Mesenchymal stem cell (in vitro differentiated cells and primary cell): ENCODE measurements at regions not wholly inside any gene's neighbourhood (a gene's known extent, or its start where the extent isn't known, plus 50 kb on each side); places are given as distances from the start of the nearest gene placed in this dataset.

Experiments used
- DNase-seq: peaks from one replicate; pipeline ENCODE4 v3.0.0-alpha.2; 2013
- H2AFZ ChIP-seq: one replicate; pipeline ENCODE4 v1.6.1; 2013; ENCODE audit warnings: low read depth, mild to moderate bottlenecking, control low read depth, inconsistent platforms, low read length, moderate library complexity
- H2AK5ac ChIP-seq: 2 replicates; pipeline ENCODE4 v1.6.1; 2013; ENCODE audit warnings: low read length, moderate library complexity, mild to moderate bottlenecking, inconsistent platforms; ENCODE audit not compliant: severe bottlenecking
- H2BK120ac ChIP-seq: one replicate; pipeline ENCODE4 v1.6.1; 2013; ENCODE audit warnings: low read depth, mild to moderate bottlenecking, inconsistent platforms, low read length, moderate library complexity
- H2BK12ac ChIP-seq, 2 experiments: one replicate each; pipeline ENCODE4 v1.6.1; 2013; ENCODE audit warnings: inconsistent platforms in 2 of 2, low read length in 2 of 2, mild to moderate bottlenecking in 2 of 2, moderate library complexity in 2 of 2, control low read depth in 1 of 2
- H2BK15ac ChIP-seq: one replicate; pipeline ENCODE4 v1.6.1; 2013; ENCODE audit warnings: mild to moderate bottlenecking, low read depth, inconsistent platforms; ENCODE audit not compliant: poor library complexity, severe bottlenecking
- H2BK5ac ChIP-seq: 2 replicates; pipeline ENCODE4 v1.6.1; 2013; ENCODE audit warnings: low read depth, mild to moderate bottlenecking, low read length, control low read depth, inconsistent platforms; ENCODE audit not compliant: poor library complexity, severe bottlenecking
- H3K14ac ChIP-seq, 2 experiments: one replicate each; pipeline ENCODE4 v1.6.1; 2013; ENCODE audit warnings: inconsistent platforms in 2 of 2, low read length in 2 of 2, control low read depth in 1 of 2, mild to moderate bottlenecking in 1 of 2, moderate library complexity in 1 of 2
- H3K18ac ChIP-seq, 2 experiments: one replicate each; pipeline ENCODE4 v1.6.1; 2013; ENCODE audit warnings: inconsistent platforms in 2 of 2, low read length in 2 of 2, control low read depth in 1 of 2, low read depth in 1 of 2, mild to moderate bottlenecking in 1 of 2
- H3K23ac ChIP-seq, 2 experiments: one replicate each; pipeline ENCODE4 v1.6.1; 2013; ENCODE audit warnings: inconsistent platforms in 2 of 2, low read length in 2 of 2, mild to moderate bottlenecking in 2 of 2, moderate library complexity in 2 of 2, control low read depth in 1 of 2
- H3K27ac ChIP-seq: 2 replicates; pipeline ENCODE4 v1.5.1; 2013; ENCODE audit warnings: mild to moderate bottlenecking, moderate library complexity, low read length, control low read depth, inconsistent platforms; ENCODE audit not compliant: poor library complexity, severe bottlenecking
- H3K27me3 ChIP-seq, 2 experiments: 2 replicates each; pipeline versions ENCODE4 v1.6.1 to v1.7.0; 2013; ENCODE audit warnings: low read length in 2 of 2, mild to moderate bottlenecking in 2 of 2, moderate library complexity in 2 of 2, control low read depth in 1 of 2, inconsistent platforms in 1 of 2; ENCODE audit not compliant: control insufficient read depth in 1 of 2, insufficient read depth in 1 of 2
- H3K36me3 ChIP-seq, 2 experiments: 2 replicates each; pipeline versions ENCODE4 v1.6.1 to v1.7.0; 2013; ENCODE audit warnings: low read length in 2 of 2, control low read depth in 1 of 2, inconsistent platforms in 1 of 2, low read depth in 1 of 2, mild to moderate bottlenecking in 1 of 2; ENCODE audit not compliant: insufficient read depth in 2 of 2, control insufficient read depth in 1 of 2
- H3K4ac ChIP-seq, 2 experiments: one replicate each; pipeline ENCODE4 v1.6.1; 2013; ENCODE audit warnings: inconsistent platforms in 2 of 2, low read length in 2 of 2, mild to moderate bottlenecking in 2 of 2, moderate library complexity in 2 of 2, control low read depth in 1 of 2, low read depth in 1 of 2
- H3K4me1 ChIP-seq: 2 replicates; pipeline ENCODE4 v1.6.1; 2013; ENCODE audit warnings: low read depth, low read length, control low read depth; ENCODE audit not compliant: control insufficient read depth, insufficient read depth
- H3K4me2 ChIP-seq: 2 replicates; pipeline ENCODE4 v1.6.1; 2013; ENCODE audit warnings: low read length, mild to moderate bottlenecking, inconsistent platforms; ENCODE audit not compliant: poor library complexity, severe bottlenecking
- H3K4me3 ChIP-seq, 2 experiments: 2 replicates each; pipeline versions ENCODE4 v1.5.1 to v1.7.0; 2013; ENCODE audit warnings: low read length in 2 of 2, mild to moderate bottlenecking in 2 of 2, control low read depth in 1 of 2, low read depth in 1 of 2; ENCODE audit not compliant: insufficient read depth in 1 of 2
- H3K79me1 ChIP-seq: replicated peaks from 2 replicates; pipeline ENCODE4 v1.6.1; 2013; ENCODE audit warnings: mild to moderate bottlenecking, control low read depth, low read length, inconsistent platforms; ENCODE audit not compliant: poor library complexity, severe bottlenecking
- H3K9ac ChIP-seq: 2 replicates; pipeline ENCODE4 v1.7.0; 2013; ENCODE audit warnings: mild to moderate bottlenecking, low read length, moderate library complexity
- H3K9me3 ChIP-seq: 2 replicates; pipeline ENCODE4 v1.7.0; 2013; ENCODE audit warnings: mild to moderate bottlenecking, low read length; ENCODE audit not compliant: control insufficient read depth
- H4K8ac ChIP-seq: one replicate; pipeline ENCODE4 v1.6.1; 2013; ENCODE audit warnings: inconsistent platforms, mild to moderate bottlenecking, low read length, moderate library complexity
- H4K91ac ChIP-seq: one replicate; pipeline ENCODE4 v1.6.1; 2013; ENCODE audit warnings: mild to moderate bottlenecking, low read length, inconsistent platforms
- WGBS: methylation state at CpG from one replicate; pipeline ENCODE4 v1.1.7; 2013; ENCODE audit warnings: mixed read lengths; 5-methylcytosine and 5-hydroxymethylcytosine counted together

- H4K91ac ChIP-seq: no peak overlapping the region
- no peaks in the 10 kb centered on the region for H3K36me3 ChIP-seq
- H3K27me3 ChIP-seq: no peaks in the 10 kb centered on the region
- no peaks in the 10 kb centered on the region for H3K79me1 ChIP-seq
- no peak overlapping the region for H3K14ac ChIP-seq
- no peaks in the 10 kb centered on the region for H3K4me1 ChIP-seq
- H3K27ac ChIP-seq: no peak overlapping the region
- H2AK5ac ChIP-seq: no peak overlapping the region
- no peak overlapping the region for H3K4me3 ChIP-seq
- H3K23ac ChIP-seq: no peak overlapping the region
- H3K18ac ChIP-seq: no peak overlapping the region
- H2BK120ac ChIP-seq: no peak overlapping the region
- DNase-seq: no peak
- H2BK12ac ChIP-seq: no peak overlapping the region
- WGBS: 73% methylated on average over 2 of the region's 6 CpGs
- H3K4ac ChIP-seq: no peak overlapping the region
- H2BK5ac ChIP-seq: no peak overlapping the region
- H3K4me2 ChIP-seq: no peak overlapping the region
- H2BK15ac ChIP-seq: no peak overlapping the region
- no peaks in the 10 kb centered on the region for H3K9me3 ChIP-seq
- no peak overlapping the region for H3K9ac ChIP-seq
- no peak overlapping the region for H2AFZ ChIP-seq
- H4K8ac ChIP-seq: no peak overlapping the region
Measured at GRCh38 chr10:8325024-8325980, 270.8 kb downstream of the GATA3 start.

DNA sequence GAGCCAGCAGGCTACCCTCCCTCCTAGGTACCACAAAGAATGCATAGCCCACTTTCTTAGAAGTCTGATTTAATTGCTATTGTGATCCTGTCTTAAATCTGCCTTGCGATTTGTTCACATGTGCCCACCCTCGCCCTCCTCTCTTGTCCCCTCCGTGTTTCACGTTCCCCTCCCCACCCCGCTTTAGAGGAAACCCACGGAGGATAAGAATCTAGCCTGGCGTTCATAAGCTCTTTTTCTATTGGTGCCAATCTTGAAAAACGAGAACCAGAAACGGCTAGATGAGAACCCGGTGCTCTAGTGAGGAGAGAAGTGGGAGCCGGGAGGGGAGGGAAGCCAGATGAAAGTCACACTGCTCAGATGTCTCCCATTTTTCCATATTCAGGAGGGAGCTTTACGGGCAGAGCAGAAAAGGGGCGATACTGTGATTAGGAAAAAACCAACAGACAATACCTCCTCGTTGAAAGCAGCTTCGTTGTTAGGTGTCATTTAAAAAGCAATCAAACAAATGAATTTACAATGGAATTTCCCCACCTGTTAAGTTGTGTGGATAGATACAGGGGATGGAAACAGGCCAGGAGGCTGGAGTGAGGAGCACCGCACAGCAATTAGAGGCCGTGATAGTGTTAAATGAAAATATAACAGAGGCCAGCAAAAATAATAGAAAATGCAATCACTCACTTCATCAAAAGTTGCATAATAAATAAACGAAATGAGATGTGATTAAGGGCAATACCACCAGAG, 272.1 kb downstream of the GATA3 start:
- Histone ChIP-seq H2BK5ac (no peak overlapping the region), H3K4me3 (no peak overlapping the region), H3K79me1 (no peaks in the 10 kb centered on the region), H4K8ac (no peak overlapping the region), H3K14ac (no peak overlapping the region), H3K9ac (no peak overlapping the region), H3K18ac (no peak overlapping the region), H3K27ac (no peak overlapping the region), H3K36me3 (no peaks in the 10 kb centered on the region), H3K4me2 (no peak overlapping the region), H2AFZ (no peak overlapping the region), H4K91ac (no peak overlapping the region), H2BK12ac (no peak overlapping the region), H2BK15ac (no peak overlapping the region), H3K4ac (no peak overlapping the region), H2BK120ac (no peak overlapping the region), H3K9me3 (no peaks in the 10 kb centered on the region), H3K27me3 (no peaks in the 10 kb centered on the region), H3K4me1 (no peaks in the 10 kb centered on the region), H3K23ac (no peak overlapping the region), H2AK5ac (no peak overlapping the region)
- 87% methylated on average over 13 of the region's 18 CpGs for WGBS
- no peak for DNase-seq

GRCh38 chr10:8327140-8327423, 272.6 kb downstream of the GATA3 start:
- no peak overlapping the region for H2AFZ ChIP-seq
- H3K9ac ChIP-seq: no peak overlapping the region
- H3K36me3 ChIP-seq: no peaks in the 10 kb centered on the region
- H2BK5ac ChIP-seq: no peak overlapping the region
- H2BK15ac ChIP-seq: no peak overlapping the region
- H3K14ac ChIP-seq: no peak overlapping the region
- H2BK12ac ChIP-seq: no peak overlapping the region
- no peaks in the 10 kb centered on the region for H3K9me3 ChIP-seq
- H2AK5ac ChIP-seq: no peak overlapping the region
- H3K4me2 ChIP-seq: no peak overlapping the region
- no peak overlapping the region for H3K23ac ChIP-seq
- H3K27me3 ChIP-seq: peaks cover 0 to 2% of the 10 kb centered on the region in 2 experiments
- no peak for DNase-seq
- no peak overlapping the region for H2BK120ac ChIP-seq
- no peak overlapping the region for H3K4me3 ChIP-seq
- no peak overlapping the region for H3K18ac ChIP-seq
- no peak overlapping the region for H4K8ac ChIP-seq
- no peaks in the 10 kb centered on the region for H3K4me1 ChIP-seq
- no peaks in the 10 kb centered on the region for H3K79me1 ChIP-seq
- H4K91ac ChIP-seq: no peak overlapping the region
- H3K4ac ChIP-seq: no peak overlapping the region
- H3K27ac ChIP-seq: no peak overlapping the region
- no CpG with 5 or more reads among the region's 1 CpG for WGBS

DNA sequence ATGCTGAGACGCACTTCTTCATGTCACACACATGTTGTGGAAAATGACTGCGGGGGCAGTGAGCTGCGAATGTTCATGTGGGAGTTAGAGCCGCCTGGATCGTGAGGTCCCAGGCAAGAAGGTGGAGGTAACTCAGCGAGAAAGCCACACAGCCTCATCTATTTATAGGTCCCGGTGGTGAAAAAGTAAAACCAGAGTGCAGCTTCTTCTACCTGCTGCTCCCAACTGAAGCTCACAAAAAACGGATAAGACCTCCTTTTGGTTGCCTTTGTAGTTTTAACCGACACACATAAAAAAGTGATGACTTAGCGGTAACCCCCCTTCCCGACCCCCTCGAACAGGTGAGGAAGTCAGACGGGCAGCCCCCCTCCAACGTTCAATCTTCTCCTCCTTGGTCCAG, 276.9 kb downstream of the GATA3 start:
- Histone ChIP-seq H3K27me3 (peaks cover 3 to 6% of the 10 kb centered on the region in 2 experiments), H2BK120ac (no peak overlapping the region)

More for the DNA sequence above, 276.9 kb downstream of the GATA3 start:
- H3K79me1 ChIP-seq: no peaks in the 10 kb centered on the region
- H2BK15ac ChIP-seq: no peak overlapping the region
- no peak overlapping the region for H3K27ac ChIP-seq
- no peak overlapping the region for H3K18ac ChIP-seq
- no peak overlapping the region for H4K91ac ChIP-seq
- no peak overlapping the region for H3K23ac ChIP-seq
- no peak overlapping the region for H3K4me3 ChIP-seq
- peaks cover 4% of the 10 kb centered on the region for H3K4me1 ChIP-seq
- H3K36me3 ChIP-seq: no peaks in the 10 kb centered on the region
- no peak overlapping the region for H3K4me2 ChIP-seq
- H3K9ac ChIP-seq: no peak overlapping the region
- 98% methylated on average over 12 of the region's 14 CpGs for WGBS
- H4K8ac ChIP-seq: no peak overlapping the region
- no peak overlapping the region for H2AK5ac ChIP-seq
- no peak overlapping the region for H2BK5ac ChIP-seq
- H2BK12ac ChIP-seq: no peak overlapping the region
- H3K14ac ChIP-seq: no peak overlapping the region
- H2AFZ ChIP-seq: no peak overlapping the region
- no peaks in the 10 kb centered on the region for H3K9me3 ChIP-seq
- DNase-seq: no peak
- no peak overlapping the region for H3K4ac ChIP-seq
